A172 (cell line): ENCODE measurements at regions not wholly inside any gene's neighbourhood (a gene's known extent, or its start where the extent isn't known, plus 50 kb on each side); places are given as distances from the start of the nearest gene placed in this dataset.

ENCODE experiments used
- DNase-seq: peaks from one replicate; pipeline ENCODE4 v3.0.0-alpha.2; 2015; ENCODE audit warnings: low spot score

DNA sequence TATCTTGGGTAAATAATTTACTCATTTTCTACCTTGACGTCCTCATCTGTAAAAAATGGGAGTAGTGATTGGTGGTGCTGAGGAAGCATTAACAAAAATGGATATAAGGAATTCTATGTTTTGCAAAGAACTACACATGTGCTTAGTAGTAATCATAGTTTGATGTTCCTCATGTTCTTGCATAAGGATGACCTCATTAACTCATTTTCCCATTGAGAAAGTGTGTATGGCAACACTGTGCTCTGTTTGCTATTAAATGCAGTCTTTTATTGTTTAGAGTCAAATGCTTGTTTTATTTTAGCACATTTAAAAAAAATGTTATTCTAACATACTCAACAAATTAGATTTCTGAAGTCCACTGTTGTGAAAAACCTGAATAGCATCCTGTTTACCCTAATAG, 211.2 kb upstream of the RSPO3 start:
- no peak for DNase-seq

GRCh38 chr6:126907996-126908395, 210.5 kb upstream of the RSPO3 start:
- DNase-seq = no peak

DNA sequence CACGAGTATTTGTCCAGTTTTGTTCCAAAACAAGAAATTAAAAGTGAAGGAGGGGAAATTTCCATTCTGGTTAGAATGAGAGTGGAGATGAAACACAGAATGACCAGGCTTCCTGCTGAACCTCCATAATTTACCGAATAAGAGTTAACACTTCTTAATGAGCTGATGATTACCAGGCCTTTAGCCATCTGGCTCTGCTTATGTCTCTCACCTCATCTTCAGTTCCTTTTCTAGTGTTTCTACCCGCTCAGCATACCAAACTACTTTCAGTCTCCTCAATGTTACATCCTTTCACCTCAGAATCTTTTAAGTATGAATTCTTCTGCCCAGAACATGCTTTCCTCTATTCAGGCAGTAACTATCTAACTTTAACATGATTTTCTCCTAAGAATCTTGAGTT, 209.0 kb upstream of the RSPO3 start:
- DNase-seq = no peak

- DNase-seq = no peak
Observed at GRCh38 chr6:126913651-126914050, 204.8 kb upstream of the RSPO3 start.

DNA sequence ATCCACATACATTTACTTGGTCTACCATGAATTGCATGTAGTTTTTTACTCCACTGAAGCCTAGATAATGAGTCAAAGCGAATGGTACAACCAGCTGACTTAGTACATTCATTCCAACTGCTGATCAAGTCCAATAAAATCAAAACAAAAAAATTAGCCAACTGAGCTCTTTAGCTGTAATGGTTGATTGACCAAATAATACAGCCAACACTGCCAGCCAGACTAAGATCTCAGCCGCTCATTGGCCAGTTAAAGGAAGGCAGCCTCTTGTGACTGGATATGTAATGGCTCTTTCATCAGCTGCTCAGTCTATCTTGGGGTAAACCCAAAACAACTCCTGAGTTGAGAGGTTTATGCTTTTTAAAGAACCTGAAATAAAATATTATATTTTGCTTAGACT, 204.3 kb upstream of the RSPO3 start:
- DNase-seq = no peak

DNA sequence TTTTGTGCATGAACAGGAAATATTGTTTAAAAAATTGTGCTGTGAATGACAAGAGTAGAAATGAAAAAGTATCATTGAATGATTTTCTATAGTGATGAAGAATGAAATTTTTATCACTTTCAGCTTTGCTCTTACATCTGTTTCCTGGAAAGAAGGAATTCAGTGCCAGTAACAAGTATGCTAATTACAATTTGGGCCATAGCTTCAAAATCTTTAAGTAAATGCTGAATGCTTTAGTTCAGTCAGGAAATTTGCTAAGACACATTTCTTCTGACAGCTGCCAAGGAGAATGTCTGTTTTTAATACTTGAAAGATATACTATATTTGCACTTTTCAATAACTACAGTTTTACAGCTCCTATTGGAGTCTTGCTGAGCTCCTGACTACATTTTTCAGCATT, 203.7 kb upstream of the RSPO3 start:
- DNase-seq = no peak

DNA sequence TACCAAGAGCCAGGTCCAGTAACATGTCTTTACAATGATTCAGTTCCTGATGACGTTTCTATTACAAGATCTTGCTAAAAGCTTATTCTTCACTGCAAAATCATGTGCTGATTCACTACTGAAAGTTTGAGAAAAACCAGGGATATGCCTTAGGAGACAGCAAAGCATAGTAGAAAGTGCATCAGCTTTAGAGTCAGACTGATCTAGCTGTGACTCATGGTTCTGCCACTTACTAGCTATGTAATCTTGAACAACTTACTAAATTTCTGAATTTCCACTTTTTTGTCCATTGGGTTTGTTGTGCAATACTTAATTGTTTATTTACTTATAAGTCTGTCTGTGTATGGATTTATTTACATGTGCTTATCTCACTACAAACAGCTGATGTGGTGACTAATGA, 198.5 kb upstream of the RSPO3 start:
- DNase-seq = peak; percentile 46

DNA sequence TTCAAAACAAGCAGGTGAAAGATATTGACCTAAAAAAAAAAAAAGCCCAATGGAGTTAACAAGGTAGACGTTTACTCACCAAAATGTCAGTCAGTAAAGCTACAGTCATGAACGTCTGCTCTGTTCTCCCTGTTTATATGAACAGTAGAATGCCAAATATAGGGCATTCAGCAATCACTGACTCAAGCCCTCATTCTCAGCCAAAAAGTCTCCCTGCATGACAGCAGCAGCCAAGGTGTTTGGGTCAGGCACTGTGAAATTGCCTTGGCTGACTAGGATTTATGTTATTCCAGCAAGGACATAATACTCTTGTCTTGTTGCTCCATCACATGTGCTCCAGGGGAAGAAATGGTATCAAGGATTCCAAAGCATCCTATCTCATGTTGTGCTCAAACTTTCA, 194.7 kb upstream of the RSPO3 start:
- no peak for DNase-seq

DNA sequence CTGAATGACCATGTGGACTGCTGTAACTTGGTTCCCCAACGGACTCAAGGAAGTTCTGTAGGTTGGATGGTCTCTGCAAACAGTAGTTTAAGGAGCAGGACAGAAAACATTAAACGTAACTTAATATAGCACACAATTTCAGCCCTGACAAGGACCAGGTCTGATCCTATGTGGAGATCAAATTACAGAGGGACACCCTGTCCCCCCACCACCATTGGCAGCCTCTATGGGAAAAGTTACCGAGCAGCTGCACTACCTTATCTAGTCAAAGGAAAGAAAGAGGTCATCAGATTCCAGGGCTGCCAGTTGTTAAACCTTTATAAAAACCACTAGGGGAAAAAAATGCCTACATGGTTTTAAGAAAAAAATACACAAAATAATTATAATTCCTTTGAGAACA, 191.5 kb upstream of the RSPO3 start:
- DNase-seq = no peak

DNA sequence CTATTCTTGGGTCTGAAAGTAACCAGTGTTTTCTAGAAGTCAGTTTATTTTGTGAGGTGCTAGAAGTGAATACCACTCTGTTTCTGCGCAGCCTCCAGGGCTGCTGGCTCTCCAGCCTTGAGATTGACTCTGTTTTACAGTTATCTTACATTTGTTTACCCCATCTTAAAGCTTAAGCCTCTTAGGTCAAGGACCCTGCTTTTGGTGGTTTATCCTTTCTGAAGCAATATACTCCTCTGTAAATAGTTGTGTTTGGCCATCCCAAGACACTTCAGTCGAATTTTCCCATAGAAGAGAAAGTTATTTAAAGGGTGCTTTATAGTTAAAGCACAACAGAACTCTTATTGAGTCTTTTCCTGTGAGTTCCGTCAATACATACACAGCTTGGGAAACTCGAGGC, 190.6 kb upstream of the RSPO3 start:
- no peak for DNase-seq

- no peak for DNase-seq
Observed at GRCh38 chr6:126937426-126937825, 181.0 kb upstream of the RSPO3 start.

DNA sequence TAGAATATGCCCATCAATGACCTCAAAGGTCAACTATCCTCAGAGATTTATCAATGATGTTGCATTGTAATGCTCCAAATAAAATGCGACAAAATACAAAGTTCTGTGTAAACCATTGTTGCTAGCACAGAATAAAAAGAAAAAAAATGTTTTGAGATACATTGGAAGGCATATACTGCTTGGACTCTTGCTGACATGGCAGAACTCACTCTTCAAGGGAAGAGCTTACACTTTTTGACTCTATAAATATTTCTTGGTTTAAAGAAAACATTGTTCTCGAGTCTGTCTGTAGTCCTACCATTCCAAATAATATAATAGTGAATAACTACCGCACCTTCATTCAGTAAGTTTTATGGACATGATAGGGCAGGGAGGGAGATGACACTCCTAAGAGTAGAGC, 178.7 kb upstream of the RSPO3 start:
- DNase-seq = no peak

DNA sequence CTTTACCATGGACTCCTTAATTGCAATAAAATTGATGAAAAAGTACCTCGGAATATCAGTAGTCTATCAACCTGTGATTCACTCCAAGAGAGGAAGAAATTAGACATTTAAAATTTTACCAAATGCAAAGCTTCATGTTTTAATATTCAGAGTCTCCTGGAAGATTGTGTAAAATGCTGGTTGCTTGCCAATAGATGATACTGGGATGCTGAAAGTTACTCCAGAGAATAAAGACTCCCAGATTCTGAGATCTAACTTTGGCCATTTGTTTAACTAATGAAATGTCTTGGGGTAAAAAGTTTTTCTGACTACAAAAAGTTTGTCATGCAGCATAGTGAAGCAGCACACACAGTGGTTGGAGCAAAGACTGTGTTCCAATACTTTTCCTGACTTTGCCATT, 176.7 kb upstream of the RSPO3 start:
- no peak for DNase-seq

GRCh38 chr6:126944512-126944911, 174.0 kb upstream of the RSPO3 start:
- DNase-seq = no peak

GRCh38 chr6:126945150-126945685, 173.3 kb upstream of the RSPO3 start:
- no peak for DNase-seq

GRCh38 chr6:126945812-126946360, 172.6 kb upstream of the RSPO3 start:
- DNase-seq = no peak

- DNase-seq = no peak
Observed at GRCh38 chr6:126947070-126947469, 171.4 kb upstream of the RSPO3 start.

DNA sequence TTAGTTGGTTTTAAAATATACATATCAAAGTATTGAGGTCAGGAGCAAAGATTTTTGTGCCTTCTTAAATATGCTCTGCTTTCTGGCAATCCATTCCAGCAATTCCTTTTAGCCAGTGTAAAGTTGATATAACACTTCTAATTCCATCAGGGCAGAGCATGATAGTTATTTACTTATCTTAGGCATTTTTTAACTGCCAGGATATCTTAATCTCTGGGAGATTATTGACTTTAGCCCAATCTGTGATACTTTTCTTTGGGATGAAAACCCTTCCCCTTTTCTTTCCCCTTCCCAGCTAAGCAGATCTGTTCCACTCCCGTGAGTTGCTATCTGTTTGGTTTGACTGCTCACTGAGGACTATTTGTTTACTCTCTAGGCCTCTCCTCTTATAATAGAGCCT, 168.7 kb upstream of the RSPO3 start:
- no peak for DNase-seq

DNA sequence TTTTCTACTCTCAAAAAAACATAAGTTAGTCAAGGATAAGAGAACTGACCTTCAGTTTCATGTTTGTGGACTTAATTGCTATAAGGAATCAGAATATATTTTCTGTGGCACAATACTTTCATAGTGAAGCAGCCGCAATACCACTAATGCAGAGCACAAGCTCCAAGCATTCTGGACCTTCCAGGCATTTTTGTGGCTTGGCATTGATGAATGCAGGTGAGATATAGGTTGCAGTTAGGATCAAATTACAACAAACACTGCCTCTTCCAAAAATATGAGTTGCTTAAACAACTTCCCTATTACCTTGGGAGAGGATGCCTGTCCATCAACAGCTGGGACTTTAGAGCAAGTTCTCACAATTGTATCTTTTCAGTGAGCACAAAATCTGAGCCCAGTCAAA, 162.8 kb upstream of the RSPO3 start:
- DNase-seq = no peak

- DNase-seq = no peak
Observed at GRCh38 chr6:126957721-126958120, 160.8 kb upstream of the RSPO3 start.

DNA sequence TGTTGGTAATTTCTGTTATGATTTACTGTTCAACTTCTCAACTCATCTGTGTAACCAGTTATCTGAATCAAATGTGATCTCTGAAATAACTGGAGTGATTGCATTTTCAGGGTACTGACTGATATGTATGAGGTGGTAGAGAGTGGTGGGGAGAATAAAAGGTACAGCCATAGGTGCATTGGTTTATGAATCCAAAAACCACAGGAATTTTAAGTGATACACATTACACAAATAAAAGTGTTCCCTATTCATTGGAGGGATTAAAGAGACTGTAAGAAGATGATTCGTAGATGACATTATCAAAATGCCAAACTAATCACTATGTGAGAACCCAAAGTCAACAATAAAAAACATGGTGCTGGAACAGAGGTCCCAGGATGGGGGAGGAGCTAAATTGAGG, 158.7 kb upstream of the RSPO3 start:
- DNase-seq = no peak

DNA sequence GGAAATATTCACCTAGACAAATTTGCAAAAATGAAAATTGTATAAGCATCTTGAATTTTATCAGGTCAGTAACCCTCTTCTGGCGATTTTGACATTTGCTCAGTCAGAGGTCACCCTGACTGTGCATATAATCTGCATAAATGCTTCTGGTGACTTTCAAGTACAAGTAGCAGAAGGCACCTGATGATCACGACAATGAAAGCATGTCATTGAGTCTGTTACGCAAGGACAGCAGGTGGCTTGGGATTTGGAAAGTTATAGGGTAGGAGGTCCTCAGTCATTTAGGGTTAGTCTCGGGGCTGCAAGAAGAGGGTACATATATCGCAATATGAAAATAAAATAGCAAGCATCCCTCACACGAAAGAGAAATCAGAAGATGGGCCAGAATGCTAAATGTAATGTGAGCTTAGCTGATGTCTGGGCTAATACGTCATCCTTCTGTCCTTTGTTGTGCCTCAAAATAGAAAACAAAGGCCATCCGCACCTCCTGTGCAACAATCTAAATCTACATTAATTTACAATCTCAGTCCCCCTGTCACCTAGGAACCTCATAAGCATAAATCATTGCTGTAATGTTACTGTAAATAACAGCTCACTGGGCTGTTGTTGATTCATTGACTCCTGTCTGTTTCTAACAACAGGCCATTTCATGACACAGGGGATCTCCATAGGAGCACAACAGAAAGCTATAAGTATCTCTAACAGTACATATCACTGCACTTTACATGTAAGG, 155.2 kb upstream of the RSPO3 start:
- no peak for DNase-seq

GRCh38 chr6:126967296-126968005, 151.0 kb upstream of the RSPO3 start:
- DNase-seq = no peak
